HG03558 (cell line): ENCODE measurements at regions not wholly inside any gene's neighbourhood (a gene's known extent, or its start where the extent isn't known, plus 50 kb on each side); places are given as distances from the start of the nearest gene placed in this dataset.

Experiments
- ATAC-seq: cut with Tn5 transposase; IDR thresholded peaks from one replicate; pipeline ENCODE4 v1.9.1; 2021; ENCODE audit warnings: moderate number of reproducible peaks; ENCODE audit not compliant: unreplicated experiment; ENCODE audit errors: extremely low read depth

- no peak for ATAC-seq
These were observed 256.0 kb downstream of the BCL11A start for GRCh38 chr2:60297296-60298005.

GRCh38 chr2:60296219-60296955 lies 257.1 kb downstream of the BCL11A start:
- ATAC-seq = no peak

GRCh38 chr2:60295636-60295962 lies 257.9 kb downstream of the BCL11A start:
- ATAC-seq = no peak

- ATAC-seq = no peak
These were observed 258.4 kb downstream of the BCL11A start for GRCh38 chr2:60294901-60295635.

- ATAC-seq = no peak
These were observed 261.2 kb downstream of the BCL11A start for GRCh38 chr2:60292242-60292641.

- ATAC-seq = no peak
These were observed 262.9 kb downstream of the BCL11A start for GRCh38 chr2:60290509-60290908.

- no peak for ATAC-seq
These were observed 267.7 kb downstream of the BCL11A start for GRCh38 chr2:60285626-60286316.

- ATAC-seq = no peak
These were observed 269.8 kb downstream of the BCL11A start for GRCh38 chr2:60283626-60284025.

- ATAC-seq = no peak
These were observed 270.6 kb downstream of the BCL11A start for GRCh38 chr2:60282886-60283285.

- no peak for ATAC-seq
These were observed 271.7 kb downstream of the BCL11A start for GRCh38 chr2:60281730-60282129.

GRCh38 chr2:60280238-60280637 lies 273.2 kb downstream of the BCL11A start:
- no peak for ATAC-seq

GRCh38 chr2:60278906-60279305 lies 274.5 kb downstream of the BCL11A start:
- ATAC-seq = no peak

- ATAC-seq = no peak
These were observed 277.5 kb downstream of the BCL11A start for GRCh38 chr2:60275958-60276357.

GRCh38 chr2:60273836-60274235 lies 279.6 kb downstream of the BCL11A start:
- ATAC-seq = no peak

GRCh38 chr2:60271713-60272112 lies 281.7 kb downstream of the BCL11A start:
- no peak for ATAC-seq

GRCh38 chr2:60271131-60271530 lies 282.3 kb downstream of the BCL11A start:
- no peak for ATAC-seq

GRCh38 chr2:60268661-60269060 lies 284.8 kb downstream of the BCL11A start:
- ATAC-seq = no peak

GRCh38 chr2:60268032-60268431 lies 285.4 kb downstream of the BCL11A start:
- ATAC-seq = no peak

GRCh38 chr2:60267122-60267521 lies 286.3 kb downstream of the BCL11A start:
- no peak for ATAC-seq

GRCh38 chr2:60262178-60262577 lies 291.3 kb downstream of the BCL11A start:
- ATAC-seq = no peak
